ENCODE measurements at regions not wholly inside any gene's neighbourhood (a gene's known extent, or its start where the extent isn't known, plus 50 kb on each side); places are given as distances from the start of the nearest gene placed in this dataset.

DNA sequence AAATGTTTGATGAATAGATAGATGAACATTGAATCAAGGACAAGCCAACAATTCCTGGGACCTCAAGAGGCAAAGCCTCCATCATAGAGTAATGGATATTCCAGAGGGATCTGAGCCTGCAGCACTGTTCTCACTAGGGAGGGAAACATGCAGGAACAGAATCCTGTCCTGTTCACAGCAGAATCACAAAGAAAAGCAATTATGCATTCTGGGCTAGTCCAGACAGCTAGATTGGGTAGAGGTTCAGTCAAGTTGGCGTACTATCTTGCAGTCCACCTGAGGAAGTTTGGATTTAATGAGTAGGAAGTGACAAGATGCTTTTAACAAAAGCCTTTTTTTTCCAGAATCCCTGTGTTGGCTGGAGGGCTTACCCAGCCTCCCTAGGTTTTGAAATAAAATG lies 314.5 kb upstream of the SEMA6D start:
- TF ChIP-seq EZH2 (IDR thresholded peaks at IDR 0.05; ENCODE audit: low read length, unreplicated experiment) (no peak), CTCF (conservative IDR thresholded peaks at IDR 0.05; ENCODE audit: low read depth, low read length) (no peak), EZH2phosphoT487 (IDR thresholded peaks at IDR 0.05; ENCODE audit: borderline replicate concordance, low read length) (no peak)
- intact Hi-C loops (cut with micrococcal nuclease) = no loop called here
- Histone ChIP-seq H4K20me1 (ENCODE audit: low read length) (no peaks in the 10 kb centered on the region), H3K27ac (ENCODE audit: low read length) (no peak overlapping the region), H3K36me3 (ENCODE audit: low read depth, low read length) (no peaks in the 10 kb centered on the region), H3K9me3 (ENCODE audit: low read length) (no peaks in the 10 kb centered on the region), H3F3A (ENCODE audit: low read length, unreplicated experiment) (no peaks in the 10 kb centered on the region), H3K27me3 (ENCODE audit: low read length) (no peaks in the 10 kb centered on the region), H3K9me2 (replicated peaks; ENCODE audit: low read length) (no peaks in the 10 kb centered on the region), H3K9ac (ENCODE audit: low read length) (no peak overlapping the region), H3K4me3 (ENCODE audit: low read length) (no peak overlapping the region), H2AFZ (ENCODE audit: low read length) (no peak overlapping the region), H3K4me1 (ENCODE audit: insufficient read depth, low read length) (no peaks in the 10 kb centered on the region), H3K4me2 (ENCODE audit: low read length) (no peak overlapping the region), H3K79me2 (ENCODE audit: low read length) (no peaks in the 10 kb centered on the region)
- CTCF ChIA-PET = no interaction called here
- POLR2A ChIA-PET (ENCODE audit: unreplicated experiment) = no interaction called here
- ATAC-seq = no peak
- BruUV-seq (replicated peaks) = no TSS peak
- DNase-seq = no peak

GRCh38 chr15:47404877-47405276 lies 312.4 kb upstream of the SEMA6D start:
- BruUV-seq (replicated peaks) = no TSS peak
- ChIA-PET CTCF (no interaction called here), POLR2A (ENCODE audit: unreplicated experiment) (no interaction called here)
- H3K27me3 ChIP-seq (ENCODE audit: low read length) = no peaks in the 10 kb centered on the region
- H3K4me2 ChIP-seq (ENCODE audit: low read length) = no peak overlapping the region
- intact Hi-C loops (cut with micrococcal nuclease) = no loop called here
- no peak overlapping the region for H3K9ac ChIP-seq (ENCODE audit: low read length)
- H4K20me1 ChIP-seq (ENCODE audit: low read length) = no peaks in the 10 kb centered on the region
- ATAC-seq (no peak), DNase-seq (no peak)
- H3K9me2 ChIP-seq (replicated peaks; ENCODE audit: low read length) = no peaks in the 10 kb centered on the region
- no peak for TF ChIP-seq EZH2phosphoT487 (IDR thresholded peaks at IDR 0.05; ENCODE audit: borderline replicate concordance, low read length)
- TF ChIP-seq EZH2 (IDR thresholded peaks at IDR 0.05; ENCODE audit: low read length, unreplicated experiment) = no peak
- TF ChIP-seq CTCF (conservative IDR thresholded peaks at IDR 0.05; ENCODE audit: low read depth, low read length) = no peak
- no peaks in the 10 kb centered on the region for H3K36me3 ChIP-seq (ENCODE audit: low read depth, low read length)
- no peaks in the 10 kb centered on the region for H3K9me3 ChIP-seq (ENCODE audit: low read length)
- no peak overlapping the region for H3K4me3 ChIP-seq (ENCODE audit: low read length)
- H3K27ac ChIP-seq (ENCODE audit: low read length) = no peak overlapping the region
- no peaks in the 10 kb centered on the region for H3K4me1 ChIP-seq (ENCODE audit: insufficient read depth, low read length)
- H2AFZ ChIP-seq (ENCODE audit: low read length) = no peak overlapping the region
- no peaks in the 10 kb centered on the region for H3K79me2 ChIP-seq (ENCODE audit: low read length)
- H3F3A ChIP-seq (ENCODE audit: low read length, unreplicated experiment) = no peaks in the 10 kb centered on the region

DNA sequence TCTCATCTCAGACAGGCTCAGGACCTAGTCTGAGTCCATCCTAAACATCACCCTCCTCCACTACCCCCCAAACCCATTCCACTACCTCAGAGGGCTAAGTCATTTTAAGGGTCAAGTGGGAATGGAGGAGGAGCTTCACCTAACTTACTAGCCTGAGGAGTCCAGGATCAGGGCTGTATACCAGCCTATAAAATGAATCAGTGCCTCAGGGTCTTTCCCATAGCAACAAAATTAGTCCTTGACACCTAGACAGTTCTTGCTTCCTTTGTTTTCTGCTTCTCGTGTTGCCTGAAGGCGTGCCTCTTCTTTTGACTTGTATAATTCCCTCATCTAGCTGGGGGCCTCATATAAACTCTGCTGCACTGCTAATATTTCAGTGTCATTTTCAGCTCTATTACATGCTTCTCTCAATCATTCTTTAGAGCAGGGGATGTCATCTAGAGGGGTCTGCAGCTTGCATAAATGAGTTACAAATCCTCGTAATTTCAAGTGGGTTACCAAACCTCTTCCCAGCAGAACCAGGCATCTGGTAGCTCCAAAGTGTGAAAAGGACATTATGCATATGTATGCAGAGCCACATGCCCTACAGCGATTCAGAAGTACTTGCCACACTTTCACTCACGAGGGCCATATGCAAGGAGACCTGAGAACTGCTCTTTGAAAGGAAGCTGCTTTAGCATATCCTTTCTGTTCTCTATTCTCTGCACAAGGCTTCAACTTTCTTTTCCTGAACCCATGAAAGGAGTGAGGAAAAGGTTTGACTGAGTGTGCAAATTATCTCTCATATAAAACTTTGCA lies 311.7 kb upstream of the SEMA6D start:
- CTCF ChIA-PET = no interaction called here
- H3K9me2 ChIP-seq (replicated peaks; ENCODE audit: low read length) = no peaks in the 10 kb centered on the region
- POLR2A ChIA-PET (ENCODE audit: unreplicated experiment) = no interaction called here
- H3K27me3 ChIP-seq (ENCODE audit: low read length) = no peaks in the 10 kb centered on the region
- no peaks in the 10 kb centered on the region for H3K79me2 ChIP-seq (ENCODE audit: low read length)
- no peaks in the 10 kb centered on the region for H3K9me3 ChIP-seq (ENCODE audit: low read length)
- ATAC-seq (no peak), DNase-seq (no peak)
- H3K36me3 ChIP-seq (ENCODE audit: low read depth, low read length) = no peaks in the 10 kb centered on the region
- no peak overlapping the region for H3K4me2 ChIP-seq (ENCODE audit: low read length)
- BruUV-seq (replicated peaks) = no TSS peak
- TF ChIP-seq EZH2 (IDR thresholded peaks at IDR 0.05; ENCODE audit: low read length, unreplicated experiment) (no peak), CTCF (conservative IDR thresholded peaks at IDR 0.05; ENCODE audit: low read depth, low read length) (no peak)
- no peak overlapping the region for H3K9ac ChIP-seq (ENCODE audit: low read length)
- no peak overlapping the region for H3K27ac ChIP-seq (ENCODE audit: low read length)
- H4K20me1 ChIP-seq (ENCODE audit: low read length) = no peaks in the 10 kb centered on the region
- no peak overlapping the region for H2AFZ ChIP-seq (ENCODE audit: low read length)
- no peaks in the 10 kb centered on the region for H3K4me1 ChIP-seq (ENCODE audit: insufficient read depth, low read length)
- no peaks in the 10 kb centered on the region for H3F3A ChIP-seq (ENCODE audit: low read length, unreplicated experiment)
- no peak overlapping the region for H3K4me3 ChIP-seq (ENCODE audit: low read length)
- intact Hi-C loops (cut with micrococcal nuclease) = no loop called here

Measured in PC-3 (cell line).